G401.6 (cell line): ENCODE measurements at regions not wholly inside any gene's neighbourhood (a gene's known extent, or its start where the extent isn't known, plus 50 kb on each side); places are given as distances from the start of the nearest gene placed in this dataset.
"Not testable (repeated sequence)": the region's sequence is repeated elsewhere in the genome, so short reads cannot be mapped to it uniquely, and the experiment has no call there.

Source experiments
- FAIRE-seq: peaks from 2 replicates; lab custom pipeline; 2012; peaks lifted over from hg19 to GRCh38; lab: Jason Lieb, UNC

DNA sequence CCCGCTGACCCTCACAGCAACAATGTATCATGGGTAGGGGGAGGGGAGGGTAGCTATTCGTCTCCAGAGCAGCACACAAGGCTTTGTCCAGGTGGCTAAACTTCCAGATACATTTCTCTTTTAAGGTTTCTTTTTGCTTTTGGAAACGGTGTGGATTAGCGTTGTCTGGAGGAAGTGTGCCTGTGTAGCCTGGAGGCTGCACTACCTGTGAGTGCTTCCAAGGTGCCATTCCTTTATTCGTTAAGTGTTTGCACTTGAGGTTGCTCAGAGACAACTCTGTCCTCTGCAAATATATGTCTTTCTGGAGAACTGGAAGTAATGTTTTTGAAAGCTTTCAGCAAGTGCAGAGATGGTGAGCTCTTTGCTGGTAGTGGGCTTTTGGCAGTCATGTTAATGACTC, 53.1 kb downstream of the HSFY1 start:
- not testable (repeated sequence) for FAIRE-seq

DNA sequence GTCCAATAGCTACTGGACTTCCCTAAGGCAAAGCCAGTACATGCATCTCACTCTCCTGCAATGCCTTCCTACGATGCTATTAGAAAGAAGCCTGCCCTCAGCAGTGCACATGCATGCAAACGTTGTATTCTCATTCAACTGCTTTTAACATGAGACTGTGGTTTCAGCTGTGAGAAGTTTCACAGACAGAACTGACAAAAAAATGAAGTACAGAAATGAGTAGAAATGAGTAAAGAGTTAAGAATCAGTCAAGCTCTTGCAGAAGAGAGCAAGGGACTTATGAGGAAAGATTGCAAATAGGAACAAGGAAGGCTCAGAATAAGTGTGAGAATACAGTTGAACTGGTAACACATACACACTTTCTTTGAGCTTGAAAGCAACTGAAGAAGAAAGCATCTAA, 54.8 kb downstream of the HSFY1 start:
- not testable (repeated sequence) for FAIRE-seq

DNA sequence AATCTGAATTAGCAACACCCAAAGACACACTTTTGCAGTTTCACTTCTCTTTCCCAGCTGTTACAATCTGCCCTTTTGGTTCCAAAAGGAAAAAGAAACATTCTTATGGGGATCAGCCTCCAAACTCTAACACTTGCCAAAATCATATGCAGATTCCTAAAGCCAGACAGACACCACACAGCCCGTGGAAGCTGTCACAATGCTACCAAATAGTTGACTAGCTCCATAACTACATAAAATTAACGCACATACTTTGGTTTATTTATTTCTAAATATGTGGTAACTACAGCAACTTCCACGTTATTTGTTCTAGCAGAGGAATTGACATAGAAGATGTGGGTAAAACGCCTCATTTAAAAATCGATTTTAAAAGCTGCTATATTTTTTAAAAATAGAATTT, 59.7 kb downstream of the HSFY1 start:
- not testable (repeated sequence) for FAIRE-seq

DNA sequence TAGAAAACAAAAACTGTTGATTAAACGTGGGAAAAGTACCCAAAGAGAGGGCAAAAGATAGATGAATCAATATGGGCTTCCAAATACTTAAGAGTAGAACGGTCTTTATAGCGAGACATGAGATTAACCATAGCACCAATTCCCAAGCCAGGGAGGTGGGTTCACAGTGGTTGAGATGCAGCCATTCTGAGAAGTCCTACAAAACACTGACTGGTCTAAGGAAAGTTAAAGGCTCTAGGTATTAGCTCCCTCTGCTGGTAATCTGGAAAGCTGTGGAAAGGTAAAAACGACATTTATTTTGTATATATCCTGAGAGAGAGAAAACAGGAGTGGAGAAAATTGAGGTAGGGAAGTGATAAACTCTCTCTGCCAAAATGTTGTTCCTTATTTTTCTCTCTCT, 61.7 kb downstream of the HSFY1 start:
- FAIRE-seq: peak; percentile 93

DNA sequence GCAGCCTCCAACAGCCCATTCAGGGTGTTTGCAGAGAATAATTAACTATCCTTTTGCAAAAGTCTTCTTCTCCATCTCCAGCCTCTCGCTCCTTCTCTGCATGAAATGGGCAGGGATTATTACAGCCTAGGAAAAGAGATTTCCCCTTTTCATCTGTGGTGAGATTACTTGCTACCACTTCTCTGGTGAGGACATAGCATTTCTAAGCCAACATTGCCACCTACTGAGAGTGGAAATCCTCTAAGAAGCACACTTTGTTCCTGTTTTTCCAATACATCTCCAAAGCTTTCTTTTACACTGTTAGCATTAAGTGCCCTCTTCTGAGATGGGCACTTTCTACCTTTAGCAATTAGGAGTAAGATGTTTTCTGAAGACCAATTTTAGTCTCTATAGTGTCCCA, 69.3 kb downstream of the HSFY1 start:
- not testable (repeated sequence) for FAIRE-seq

DNA sequence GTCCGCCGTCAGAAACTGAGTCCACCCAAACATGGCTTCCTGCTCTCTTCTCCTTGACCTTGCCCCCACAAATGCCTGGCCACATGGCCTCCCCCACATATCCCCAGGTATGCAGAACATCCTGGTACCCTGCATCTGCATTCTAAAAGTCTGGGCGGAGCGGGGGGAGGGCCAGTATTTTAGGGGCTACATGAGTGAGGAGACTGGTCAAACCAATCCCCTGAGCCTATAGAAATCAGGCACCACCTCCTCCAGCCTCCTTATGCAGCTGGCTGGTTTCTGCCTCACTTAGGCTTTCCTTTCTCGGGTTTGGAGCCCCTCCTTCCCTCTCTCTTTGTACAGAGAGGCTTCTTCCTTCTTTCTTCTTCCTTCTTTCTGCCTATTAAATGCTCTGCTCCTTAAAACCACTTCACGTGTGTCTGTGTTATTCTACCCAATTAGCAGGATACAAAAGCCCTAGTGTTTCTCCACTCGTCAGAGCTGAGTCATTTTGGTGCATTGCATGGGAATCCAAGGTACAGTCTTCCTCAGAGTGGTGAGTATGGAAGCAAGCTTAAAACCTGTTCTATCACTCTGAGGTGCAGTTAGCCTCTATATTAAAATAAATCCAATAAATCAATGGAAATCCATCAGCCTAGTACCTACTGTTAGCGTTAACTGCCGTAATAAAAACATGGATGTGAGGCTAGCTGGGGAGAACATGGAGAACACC, 83.4 kb downstream of the HSFY1 start:
- FAIRE-seq: not testable (repeated sequence)

DNA sequence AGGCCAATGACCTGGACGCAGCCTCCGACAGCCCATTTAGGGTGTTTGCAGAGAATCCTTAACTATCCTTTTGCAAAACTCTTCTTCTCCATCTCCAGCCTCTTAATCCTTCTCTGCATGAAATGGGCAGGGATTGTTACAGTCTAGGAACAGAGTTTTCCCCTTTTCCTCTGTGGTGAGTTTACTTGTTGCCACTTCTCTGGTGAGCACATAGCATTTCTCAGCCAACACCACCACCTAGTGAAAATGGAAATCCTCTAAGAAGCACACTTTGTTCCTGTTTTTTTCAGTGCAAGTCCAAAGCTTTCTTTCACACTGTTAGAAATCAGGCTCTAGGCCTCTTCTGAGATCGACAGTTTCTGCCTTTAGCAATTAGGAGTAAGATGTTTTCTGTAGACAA, 84.1 kb downstream of the HSFY1 start:
- not testable (repeated sequence) for FAIRE-seq

DNA sequence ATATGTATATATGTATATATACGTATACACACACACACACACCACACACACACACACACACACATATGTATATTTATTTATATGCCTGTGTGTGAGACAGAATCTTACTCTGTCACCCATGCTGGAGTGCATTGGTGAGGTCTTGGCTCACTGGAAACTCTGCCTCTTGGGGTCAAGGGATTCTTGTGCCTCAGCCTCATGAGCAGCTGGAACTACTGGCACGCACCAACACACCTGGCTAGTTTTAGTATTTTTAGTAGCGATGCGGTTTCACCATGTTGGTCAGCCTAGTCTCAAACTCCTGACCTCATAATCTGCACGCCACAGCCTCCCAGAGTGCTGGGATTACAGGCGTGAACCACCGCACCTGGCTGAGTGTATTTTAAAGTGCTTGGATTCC, 85.1 kb downstream of the HSFY1 start:
- FAIRE-seq: not testable (repeated sequence)

DNA sequence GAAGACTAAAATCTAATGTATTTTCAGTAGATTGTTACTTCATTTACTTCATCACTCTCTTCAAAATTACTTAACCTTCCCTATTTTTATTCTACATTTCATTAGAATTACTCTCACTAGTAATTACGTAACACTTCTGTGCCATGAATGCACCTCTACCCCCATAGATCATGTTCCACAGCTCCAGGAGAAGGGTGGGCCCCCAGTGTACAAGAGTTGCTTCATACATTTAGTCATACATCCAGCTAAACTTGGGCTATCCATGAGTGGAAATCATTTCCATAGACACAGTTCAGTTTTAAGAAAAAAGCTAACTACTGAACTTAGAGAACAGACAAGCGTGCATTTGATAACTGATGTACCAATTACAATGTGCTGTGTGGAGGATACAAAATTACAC, 104.2 kb downstream of the HSFY1 start:
- no peak for FAIRE-seq

DNA sequence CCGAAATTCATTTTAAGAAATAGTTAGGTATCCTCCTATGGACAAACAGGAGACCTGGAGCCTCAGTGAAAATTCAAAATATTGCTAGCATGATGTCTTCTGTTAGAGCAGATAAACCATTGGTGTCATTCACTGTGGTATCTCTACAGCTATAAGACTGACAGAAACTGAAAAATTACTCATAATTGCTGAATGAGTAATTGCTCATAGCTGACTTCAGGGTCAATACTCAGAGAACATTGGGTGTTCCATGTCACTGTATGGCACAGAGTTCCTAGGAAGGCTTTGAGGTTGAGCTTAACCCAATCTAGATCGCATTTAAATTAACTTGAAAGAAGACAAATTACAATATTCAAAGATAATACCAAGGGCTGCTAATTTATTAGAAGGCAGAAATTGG, 109.0 kb downstream of the HSFY2 start:
- no peak for FAIRE-seq

DNA sequence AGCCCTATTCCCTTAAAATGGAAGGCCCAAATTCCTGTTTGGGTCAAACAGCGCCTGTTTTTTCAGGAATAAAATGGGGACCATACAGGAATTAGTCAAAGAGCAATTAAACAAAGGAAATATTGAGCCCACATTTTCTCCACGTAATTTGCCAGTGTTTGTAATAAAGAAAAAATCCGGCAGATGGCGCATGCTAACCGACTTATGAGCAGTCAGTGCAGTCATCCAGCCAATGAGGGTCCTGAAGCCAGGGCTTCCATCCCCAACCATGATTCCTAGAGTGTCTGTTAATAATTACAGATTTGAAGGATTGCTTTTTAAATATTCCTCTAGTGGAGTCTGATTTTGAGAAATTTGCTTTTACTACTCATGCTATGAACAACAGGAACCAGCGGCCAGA, 103.7 kb downstream of the HSFY2 start:
- FAIRE-seq: peak; percentile 44

DNA sequence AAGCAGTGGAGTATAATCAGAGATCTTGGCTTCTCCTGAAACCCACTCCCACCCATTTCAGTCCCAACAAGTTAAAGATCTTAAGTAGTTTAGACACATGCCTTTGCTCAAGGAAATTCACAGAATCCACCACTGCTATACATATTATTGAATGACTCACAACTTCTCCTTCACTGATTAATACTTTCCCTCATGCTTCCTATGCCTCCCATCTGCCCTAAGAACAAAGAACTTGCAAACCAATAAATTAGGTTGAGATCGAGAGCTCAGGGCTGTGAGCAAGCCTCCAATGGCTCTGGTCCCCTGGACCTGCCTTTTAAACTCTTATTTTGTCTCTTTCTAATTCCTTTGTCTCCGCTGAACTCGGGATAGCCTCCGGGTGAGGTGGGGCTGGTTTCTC, 101.6 kb downstream of the HSFY2 start:
- FAIRE-seq: no peak

DNA sequence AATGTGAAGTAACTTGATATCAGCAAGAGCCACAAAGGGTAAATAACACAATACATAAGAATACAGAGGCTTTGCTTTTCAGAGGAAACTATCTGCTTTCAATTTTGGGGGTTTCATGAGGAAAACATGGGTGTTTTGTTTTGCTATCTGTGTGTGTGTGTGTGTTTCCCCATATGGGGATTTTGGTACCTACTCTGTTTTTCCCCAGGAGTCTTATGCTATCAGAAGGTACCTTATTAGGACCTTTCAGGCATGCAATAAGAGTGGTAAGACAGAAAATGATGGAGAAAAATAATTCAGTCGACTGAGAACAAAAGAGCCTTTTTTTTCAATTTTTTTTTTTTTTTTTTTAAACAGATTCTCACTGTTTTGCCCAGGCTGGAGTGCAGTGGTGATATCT, 87.5 kb downstream of the HSFY2 start:
- not testable (repeated sequence) for FAIRE-seq

DNA sequence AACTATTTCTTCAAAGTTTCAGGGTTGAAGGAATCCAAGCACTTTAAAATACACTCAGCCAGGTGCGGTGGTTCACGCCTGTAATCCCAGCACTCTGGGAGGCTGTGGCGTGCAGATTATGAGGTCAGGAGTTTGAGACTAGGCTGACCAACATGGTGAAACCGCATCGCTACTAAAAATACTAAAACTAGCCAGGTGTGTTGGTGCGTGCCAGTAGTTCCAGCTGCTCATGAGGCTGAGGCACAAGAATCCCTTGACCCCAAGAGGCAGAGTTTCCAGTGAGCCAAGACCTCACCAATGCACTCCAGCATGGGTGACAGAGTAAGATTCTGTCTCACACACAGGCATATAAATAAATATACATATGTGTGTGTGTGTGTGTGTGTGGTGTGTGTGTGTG, 85.2 kb downstream of the HSFY2 start:
- FAIRE-seq: not testable (repeated sequence)

DNA sequence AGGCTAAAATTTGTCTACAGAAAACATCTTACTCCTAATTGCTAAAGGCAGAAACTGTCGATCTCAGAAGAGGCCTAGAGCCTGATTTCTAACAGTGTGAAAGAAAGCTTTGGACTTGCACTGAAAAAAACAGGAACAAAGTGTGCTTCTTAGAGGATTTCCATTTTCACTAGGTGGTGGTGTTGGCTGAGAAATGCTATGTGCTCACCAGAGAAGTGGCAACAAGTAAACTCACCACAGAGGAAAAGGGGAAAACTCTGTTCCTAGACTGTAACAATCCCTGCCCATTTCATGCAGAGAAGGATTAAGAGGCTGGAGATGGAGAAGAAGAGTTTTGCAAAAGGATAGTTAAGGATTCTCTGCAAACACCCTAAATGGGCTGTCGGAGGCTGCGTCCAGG, 84.1 kb downstream of the HSFY2 start:
- not testable (repeated sequence) for FAIRE-seq

DNA sequence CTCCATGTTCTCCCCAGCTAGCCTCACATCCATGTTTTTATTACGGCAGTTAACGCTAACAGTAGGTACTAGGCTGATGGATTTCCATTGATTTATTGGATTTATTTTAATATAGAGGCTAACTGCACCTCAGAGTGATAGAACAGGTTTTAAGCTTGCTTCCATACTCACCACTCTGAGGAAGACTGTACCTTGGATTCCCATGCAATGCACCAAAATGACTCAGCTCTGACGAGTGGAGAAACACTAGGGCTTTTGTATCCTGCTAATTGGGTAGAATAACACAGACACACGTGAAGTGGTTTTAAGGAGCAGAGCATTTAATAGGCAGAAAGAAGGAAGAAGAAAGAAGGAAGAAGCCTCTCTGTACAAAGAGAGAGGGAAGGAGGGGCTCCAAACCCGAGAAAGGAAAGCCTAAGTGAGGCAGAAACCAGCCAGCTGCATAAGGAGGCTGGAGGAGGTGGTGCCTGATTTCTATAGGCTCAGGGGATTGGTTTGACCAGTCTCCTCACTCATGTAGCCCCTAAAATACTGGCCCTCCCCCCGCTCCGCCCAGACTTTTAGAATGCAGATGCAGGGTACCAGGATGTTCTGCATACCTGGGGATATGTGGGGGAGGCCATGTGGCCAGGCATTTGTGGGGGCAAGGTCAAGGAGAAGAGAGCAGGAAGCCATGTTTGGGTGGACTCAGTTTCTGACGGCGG, 83.5 kb downstream of the HSFY2 start:
- FAIRE-seq: not testable (repeated sequence)

DNA sequence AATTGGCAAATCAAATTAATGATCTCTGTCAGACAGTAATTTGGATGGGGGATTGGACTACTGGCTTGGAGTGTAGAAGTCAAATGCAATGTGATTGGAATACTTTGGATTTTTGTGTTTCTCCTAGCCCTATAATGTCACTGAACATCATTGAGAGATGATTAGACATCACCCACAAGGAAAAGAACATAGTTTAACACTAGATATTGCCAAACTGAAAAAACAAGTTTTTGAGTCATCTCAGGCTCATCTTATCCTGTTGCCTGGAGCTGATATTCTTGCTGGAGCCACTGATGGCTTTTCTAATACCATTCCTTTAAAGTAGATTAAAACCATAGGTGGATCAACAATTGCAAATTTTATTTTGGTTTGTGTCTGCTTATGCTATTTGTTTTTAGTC, 76.7 kb downstream of the HSFY2 start:
- not testable (repeated sequence) for FAIRE-seq

DNA sequence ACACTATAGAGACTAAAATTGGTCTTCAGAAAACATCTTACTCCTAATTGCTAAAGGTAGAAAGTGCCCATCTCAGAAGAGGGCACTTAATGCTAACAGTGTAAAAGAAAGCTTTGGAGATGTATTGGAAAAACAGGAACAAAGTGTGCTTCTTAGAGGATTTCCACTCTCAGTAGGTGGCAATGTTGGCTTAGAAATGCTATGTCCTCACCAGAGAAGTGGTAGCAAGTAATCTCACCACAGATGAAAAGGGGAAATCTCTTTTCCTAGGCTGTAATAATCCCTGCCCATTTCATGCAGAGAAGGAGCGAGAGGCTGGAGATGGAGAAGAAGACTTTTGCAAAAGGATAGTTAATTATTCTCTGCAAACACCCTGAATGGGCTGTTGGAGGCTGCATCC, 69.3 kb downstream of the HSFY2 start:
- FAIRE-seq: not testable (repeated sequence)

DNA sequence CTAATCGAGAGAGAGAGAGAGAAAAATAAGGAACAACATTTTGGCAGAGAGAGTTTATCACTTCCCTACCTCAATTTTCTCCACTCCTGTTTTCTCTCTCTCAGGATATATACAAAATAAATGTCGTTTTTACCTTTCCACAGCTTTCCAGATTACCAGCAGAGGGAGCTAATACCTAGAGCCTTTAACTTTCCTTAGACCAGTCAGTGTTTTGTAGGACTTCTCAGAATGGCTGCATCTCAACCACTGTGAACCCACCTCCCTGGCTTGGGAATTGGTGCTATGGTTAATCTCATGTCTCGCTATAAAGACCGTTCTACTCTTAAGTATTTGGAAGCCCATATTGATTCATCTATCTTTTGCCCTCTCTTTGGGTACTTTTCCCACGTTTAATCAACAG, 61.8 kb downstream of the HSFY2 start:
- peak; percentile 80 for FAIRE-seq

DNA sequence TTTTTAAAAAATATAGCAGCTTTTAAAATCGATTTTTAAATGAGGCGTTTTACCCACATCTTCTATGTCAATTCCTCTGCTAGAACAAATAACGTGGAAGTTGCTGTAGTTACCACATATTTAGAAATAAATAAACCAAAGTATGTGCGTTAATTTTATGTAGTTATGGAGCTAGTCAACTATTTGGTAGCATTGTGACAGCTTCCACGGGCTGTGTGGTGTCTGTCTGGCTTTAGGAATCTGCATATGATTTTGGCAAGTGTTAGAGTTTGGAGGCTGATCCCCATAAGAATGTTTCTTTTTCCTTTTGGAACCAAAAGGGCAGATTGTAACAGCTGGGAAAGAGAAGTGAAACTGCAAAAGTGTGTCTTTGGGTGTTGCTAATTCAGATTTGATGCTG, 59.8 kb downstream of the HSFY2 start:
- FAIRE-seq: not testable (repeated sequence)

DNA sequence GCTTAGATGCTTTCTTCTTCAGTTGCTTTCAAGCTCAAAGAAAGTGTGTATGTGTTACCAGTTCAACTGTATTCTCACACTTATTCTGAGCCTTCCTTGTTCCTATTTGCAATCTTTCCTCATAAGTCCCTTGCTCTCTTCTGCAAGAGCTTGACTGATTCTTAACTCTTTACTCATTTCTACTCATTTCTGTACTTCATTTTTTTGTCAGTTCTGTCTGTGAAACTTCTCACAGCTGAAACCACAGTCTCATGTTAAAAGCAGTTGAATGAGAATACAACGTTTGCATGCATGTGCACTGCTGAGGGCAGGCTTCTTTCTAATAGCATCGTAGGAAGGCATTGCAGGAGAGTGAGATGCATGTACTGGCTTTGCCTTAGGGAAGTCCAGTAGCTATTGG, 54.8 kb downstream of the HSFY2 start:
- FAIRE-seq: not testable (repeated sequence)

DNA sequence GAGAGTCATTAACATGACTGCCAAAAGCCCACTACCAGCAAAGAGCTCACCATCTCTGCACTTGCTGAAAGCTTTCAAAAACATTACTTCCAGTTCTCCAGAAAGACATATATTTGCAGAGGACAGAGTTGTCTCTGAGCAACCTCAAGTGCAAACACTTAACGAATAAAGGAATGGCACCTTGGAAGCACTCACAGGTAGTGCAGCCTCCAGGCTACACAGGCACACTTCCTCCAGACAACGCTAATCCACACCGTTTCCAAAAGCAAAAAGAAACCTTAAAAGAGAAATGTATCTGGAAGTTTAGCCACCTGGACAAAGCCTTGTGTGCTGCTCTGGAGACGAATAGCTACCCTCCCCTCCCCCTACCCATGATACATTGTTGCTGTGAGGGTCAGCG, 53.1 kb downstream of the HSFY2 start:
- FAIRE-seq: not testable (repeated sequence)
